ENCODE measurements at regions not wholly inside any gene's neighbourhood (a gene's known extent, or its start where the extent isn't known, plus 50 kb on each side); places are given as distances from the start of the nearest gene placed in this dataset.
A peak's percentile ranks its signal among the peaks of the same experiment; 100 is the strongest.

GRCh38 chr7:54663603-54664234 lies 95.3 kb downstream of the SEC61G start:
- no peak for TF ChIP-seq CTCF (IDR thresholded peaks at IDR 0.05)
- Mint-ChIP-seq H3K27me3 (ENCODE audit: unreplicated experiment) (peaks cover 58% of the 10 kb centered on the region), H3K4me1 (ENCODE audit: unreplicated experiment) (peaks cover 16% of the 10 kb centered on the region), H3K4me3 (ENCODE audit: unreplicated experiment) (peak overlapping the region; percentile 70), H3K9me3 (ENCODE audit: unreplicated experiment) (no peaks in the 10 kb centered on the region), H3K36me3 (ENCODE audit: unreplicated experiment) (no peaks in the 10 kb centered on the region), H3K27ac (ENCODE audit: unreplicated experiment) (no peak overlapping the region)
- no peak for DNase-seq (ENCODE audit: extremely low spot score, unreplicated experiment)

DNA sequence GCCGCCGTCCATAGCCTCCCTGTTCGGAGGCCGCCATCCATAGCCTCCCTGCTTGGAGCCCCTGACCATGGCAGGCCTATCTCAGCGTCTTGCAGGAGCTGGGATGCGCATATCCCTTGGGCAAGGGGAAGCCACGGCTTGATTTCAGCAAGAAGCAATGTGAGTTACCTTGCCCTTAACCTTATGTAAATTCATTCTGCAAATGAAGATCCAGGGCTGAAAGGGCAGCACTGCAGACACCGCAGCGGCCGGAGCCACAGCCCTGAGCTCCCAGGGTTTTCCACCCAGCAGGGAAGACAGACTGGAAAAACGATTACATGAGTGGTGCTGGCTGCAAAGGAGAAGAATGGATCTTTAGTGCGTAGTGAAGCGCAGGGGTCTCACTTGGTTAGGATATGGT lies 95.8 kb downstream of the SEC61G start:
- Mint-ChIP-seq H3K27me3 (ENCODE audit: unreplicated experiment) (peaks cover 58% of the 10 kb centered on the region), H3K27ac (ENCODE audit: unreplicated experiment) (no peak overlapping the region), H3K36me3 (ENCODE audit: unreplicated experiment) (no peaks in the 10 kb centered on the region), H3K4me1 (ENCODE audit: unreplicated experiment) (peaks cover 16% of the 10 kb centered on the region), H3K9me3 (ENCODE audit: unreplicated experiment) (no peaks in the 10 kb centered on the region), H3K4me3 (ENCODE audit: unreplicated experiment) (no peak overlapping the region)
- TF ChIP-seq CTCF (IDR thresholded peaks at IDR 0.05) = no peak
- DNase-seq (ENCODE audit: extremely low spot score, unreplicated experiment) = peak; percentile 62

DNA sequence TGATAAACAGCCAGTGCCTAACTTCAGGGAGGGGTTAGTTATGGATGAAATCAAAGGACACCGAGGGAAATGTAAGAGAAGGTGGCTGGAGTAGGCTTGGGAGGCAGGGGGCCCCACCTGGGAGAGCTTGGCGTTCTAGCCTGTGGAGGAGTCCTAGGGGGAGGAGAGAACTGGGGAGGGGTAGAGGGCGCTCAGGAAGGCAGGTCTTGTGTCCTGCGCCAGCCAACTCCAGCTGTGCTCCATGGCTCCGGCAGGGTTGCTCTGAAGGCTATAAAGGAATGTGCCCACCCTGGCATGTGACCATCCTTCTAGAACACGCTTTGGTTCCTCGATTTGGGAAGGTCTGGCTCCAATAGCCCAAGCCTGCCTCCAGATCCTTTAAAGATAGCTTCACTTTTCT lies 96.3 kb downstream of the SEC61G start:
- Mint-ChIP-seq H3K27ac (ENCODE audit: unreplicated experiment) (no peak overlapping the region), H3K36me3 (ENCODE audit: unreplicated experiment) (no peaks in the 10 kb centered on the region), H3K4me1 (ENCODE audit: unreplicated experiment) (peaks cover 16% of the 10 kb centered on the region), H3K9me3 (ENCODE audit: unreplicated experiment) (no peaks in the 10 kb centered on the region), H3K4me3 (ENCODE audit: unreplicated experiment) (no peak overlapping the region), H3K27me3 (ENCODE audit: unreplicated experiment) (peaks cover 58% of the 10 kb centered on the region)
- peak; percentile 68 for DNase-seq (ENCODE audit: extremely low spot score, unreplicated experiment)
- TF ChIP-seq CTCF (IDR thresholded peaks at IDR 0.05) = no peak

DNA sequence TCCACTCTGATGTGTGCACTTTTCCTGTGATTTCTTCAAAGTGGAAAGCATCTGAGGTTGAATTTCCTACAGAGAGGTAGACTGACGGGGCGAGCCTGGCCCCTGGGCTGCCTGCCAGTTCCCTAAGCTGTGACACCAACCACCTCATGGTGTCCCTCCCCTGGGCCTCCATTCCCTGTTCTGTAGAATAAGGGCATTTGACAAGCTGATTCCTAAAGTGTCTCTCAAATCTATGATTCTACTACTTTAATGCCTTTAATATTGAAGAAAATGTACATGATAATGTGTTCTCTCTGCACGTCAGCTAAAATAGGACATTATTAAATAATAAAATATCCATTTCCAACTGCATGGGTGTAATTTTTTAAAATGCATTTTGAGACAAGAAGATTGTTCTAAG lies 105.1 kb downstream of the SEC61G start:
- Mint-ChIP-seq H3K27me3 (ENCODE audit: unreplicated experiment) (no peaks in the 10 kb centered on the region), H3K4me1 (ENCODE audit: unreplicated experiment) (no peaks in the 10 kb centered on the region), H3K27ac (ENCODE audit: unreplicated experiment) (no peak overlapping the region), H3K4me3 (ENCODE audit: unreplicated experiment) (no peak overlapping the region), H3K36me3 (ENCODE audit: unreplicated experiment) (no peaks in the 10 kb centered on the region), H3K9me3 (ENCODE audit: unreplicated experiment) (no peaks in the 10 kb centered on the region)
- no peak for DNase-seq (ENCODE audit: extremely low spot score, unreplicated experiment)
- no peak for TF ChIP-seq CTCF (IDR thresholded peaks at IDR 0.05)

DNA sequence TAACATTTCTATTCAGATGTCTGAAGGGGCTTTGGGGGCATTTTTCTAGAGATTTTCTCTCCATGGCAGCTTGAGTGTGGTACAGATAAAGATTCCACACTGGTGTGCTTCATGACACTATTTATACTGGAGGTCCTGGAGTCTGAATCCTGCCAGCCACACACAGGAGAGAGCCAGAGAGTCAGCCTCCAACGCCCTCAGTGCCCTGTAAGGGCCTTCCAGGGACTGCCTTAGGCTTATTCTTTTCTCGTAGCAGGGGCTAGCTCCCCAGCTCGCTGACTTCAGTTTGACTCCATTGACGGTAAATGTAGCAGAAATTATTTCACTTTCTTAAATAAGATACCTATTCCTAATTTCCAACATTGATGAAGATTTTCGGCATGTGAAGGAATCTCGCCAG lies 100.9 kb downstream of the VSTM2A start:
- Mint-ChIP-seq H3K27ac (ENCODE audit: unreplicated experiment) (no peak overlapping the region), H3K9me3 (ENCODE audit: unreplicated experiment) (no peaks in the 10 kb centered on the region), H3K4me1 (ENCODE audit: unreplicated experiment) (no peaks in the 10 kb centered on the region), H3K4me3 (ENCODE audit: unreplicated experiment) (no peak overlapping the region), H3K27me3 (ENCODE audit: unreplicated experiment) (peaks cover 22% of the 10 kb centered on the region), H3K36me3 (ENCODE audit: unreplicated experiment) (no peaks in the 10 kb centered on the region)
- TF ChIP-seq CTCF (IDR thresholded peaks at IDR 0.05) = no peak
- DNase-seq (ENCODE audit: extremely low spot score, unreplicated experiment) = no peak
